BJ (cell line): ENCODE measurements at regions not wholly inside any gene's neighbourhood (a gene's known extent, or its start where the extent isn't known, plus 50 kb on each side); places are given as distances from the start of the nearest gene placed in this dataset.

Source experiments
- CTCF ChIA-PET: fragments of 350-600 bp; formaldehyde crosslinking; extraction: SDS; loops from one replicate; lab custom pipeline; 2021; ENCODE audit warnings: antibody characterized with exemption, inconsistent platforms; lab: Yijun Ruan, JAX
- POLR2A ChIA-PET: fragments of 300-600 bp; sonication (Branson Sonifier 250); formaldehyde crosslinking; extraction: SDS; loops from one replicate; lab custom pipeline; 2021; ENCODE audit warnings: antibody characterized with exemption; lab: Charles Lee
- DNase-seq: peaks from one replicate; pipeline ENCODE4 v3.0.0-alpha.2; 2011; ENCODE audit warnings: low read depth
- H3K27me3 ChIP-seq: 2 replicates; pipeline ENCODE4 v1.6.0; 2011; ENCODE audit warnings: low read length; ENCODE audit not compliant: control insufficient read depth, insufficient read depth
- H3K36me3 ChIP-seq: 2 replicates; pipeline ENCODE4 v1.5.1; 2011; ENCODE audit warnings: low read length; ENCODE audit not compliant: control insufficient read depth, insufficient read depth
- H3K4me3 ChIP-seq: 2 replicates; pipeline ENCODE4 v1.5.1; 2011; ENCODE audit warnings: low read depth, mild to moderate bottlenecking, control low read depth, low read length
- TF ChIP-seq, protein P1 (sequence below): IDR thresholded peaks from 2 replicates; pipeline ENCODE4 v1.5.1; 2011; ENCODE audit warnings: low read depth, mild to moderate bottlenecking, control low read depth, inconsistent platforms, low read length, moderate library complexity; ENCODE audit not compliant: insufficient read depth

DNA sequence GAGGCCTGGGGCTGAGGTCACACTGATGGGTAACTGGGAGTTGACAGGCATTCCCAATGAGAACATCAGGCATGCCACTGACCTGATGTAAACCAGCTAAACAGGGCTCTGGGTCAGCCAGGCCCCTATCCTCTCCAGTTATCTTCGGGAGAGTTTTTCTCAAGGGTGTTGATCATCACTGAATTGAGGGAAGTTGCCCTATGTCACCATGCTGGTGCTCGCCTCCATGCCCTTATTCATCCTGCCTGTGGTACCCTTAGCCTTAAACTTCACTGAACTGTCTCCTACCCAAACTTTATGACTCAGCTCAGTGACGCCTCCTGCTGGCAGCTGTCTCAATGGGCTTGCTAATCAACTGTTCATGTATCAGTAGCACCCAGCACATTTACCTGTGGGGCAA, 80.7 kb upstream of the TNR start:
- POLR2A ChIA-PET, result no interaction called here
- Histone ChIP-seq H3K4me3 (no peak overlapping the region), H3K36me3 (no peaks in the 10 kb centered on the region), H3K27me3 (no peaks in the 10 kb centered on the region)
- CTCF ChIA-PET, result no interaction called here
- no peak for DNase-seq
- TF ChIP-seq, protein P1, sequence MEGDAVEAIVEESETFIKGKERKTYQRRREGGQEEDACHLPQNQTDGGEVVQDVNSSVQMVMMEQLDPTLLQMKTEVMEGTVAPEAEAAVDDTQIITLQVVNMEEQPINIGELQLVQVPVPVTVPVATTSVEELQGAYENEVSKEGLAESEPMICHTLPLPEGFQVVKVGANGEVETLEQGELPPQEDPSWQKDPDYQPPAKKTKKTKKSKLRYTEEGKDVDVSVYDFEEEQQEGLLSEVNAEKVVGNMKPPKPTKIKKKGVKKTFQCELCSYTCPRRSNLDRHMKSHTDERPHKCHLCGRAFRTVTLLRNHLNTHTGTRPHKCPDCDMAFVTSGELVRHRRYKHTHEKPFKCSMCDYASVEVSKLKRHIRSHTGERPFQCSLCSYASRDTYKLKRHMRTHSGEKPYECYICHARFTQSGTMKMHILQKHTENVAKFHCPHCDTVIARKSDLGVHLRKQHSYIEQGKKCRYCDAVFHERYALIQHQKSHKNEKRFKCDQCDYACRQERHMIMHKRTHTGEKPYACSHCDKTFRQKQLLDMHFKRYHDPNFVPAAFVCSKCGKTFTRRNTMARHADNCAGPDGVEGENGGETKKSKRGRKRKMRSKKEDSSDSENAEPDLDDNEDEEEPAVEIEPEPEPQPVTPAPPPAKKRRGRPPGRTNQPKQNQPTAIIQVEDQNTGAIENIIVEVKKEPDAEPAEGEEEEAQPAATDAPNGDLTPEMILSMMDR, result no peak

DNA sequence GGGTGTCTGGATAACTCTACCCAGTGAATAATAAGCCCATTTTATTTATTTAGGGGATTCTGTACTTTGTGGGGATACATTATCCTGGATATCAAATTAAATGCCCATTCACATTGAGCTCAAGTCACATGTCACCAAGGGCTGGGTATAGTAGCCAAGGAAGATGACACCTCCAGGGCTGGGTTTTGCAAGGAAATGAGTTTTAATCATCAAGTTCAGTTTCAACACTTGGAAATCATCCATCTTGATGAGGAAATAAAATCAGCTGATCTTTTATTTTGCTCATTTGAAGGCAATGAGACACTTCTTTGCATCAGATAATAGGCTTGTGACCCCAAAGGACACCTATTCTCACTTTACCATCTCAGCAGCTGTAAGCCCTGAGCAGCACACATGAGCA, 80.0 kb upstream of the TNR start:
- Histone ChIP-seq H3K4me3 (no peak overlapping the region), H3K36me3 (no peaks in the 10 kb centered on the region), H3K27me3 (no peaks in the 10 kb centered on the region)
- DNase-seq, result no peak
- CTCF ChIA-PET, result no interaction called here
- TF ChIP-seq, protein P1, result no peak
- POLR2A ChIA-PET, result no interaction called here

DNA sequence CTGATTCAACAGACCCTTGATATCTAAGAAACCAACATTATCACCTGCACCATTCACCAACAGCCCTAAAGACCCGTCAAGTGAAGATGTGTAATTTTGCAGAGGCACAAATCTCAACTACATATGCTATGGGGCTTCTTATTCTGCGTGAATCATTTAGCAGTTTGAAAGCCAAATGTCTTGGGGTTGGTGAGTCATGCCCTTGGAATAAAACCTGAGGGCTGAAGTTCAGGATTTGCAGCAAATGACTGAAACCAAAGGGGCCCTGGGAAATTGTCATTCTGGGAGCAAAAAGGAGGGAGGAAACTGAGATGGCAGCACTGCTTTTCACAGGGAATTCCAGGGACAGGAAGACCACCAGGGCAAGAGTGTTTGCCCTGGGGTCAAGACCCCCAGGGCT, 79.2 kb upstream of the TNR start:
- no peaks in the 10 kb centered on the region for H3K36me3 ChIP-seq
- no peaks in the 10 kb centered on the region for H3K27me3 ChIP-seq
- DNase-seq, result no peak
- no peak overlapping the region for H3K4me3 ChIP-seq
- TF ChIP-seq, protein P1, result no peak
- ChIA-PET CTCF (no interaction called here), POLR2A (no interaction called here)

DNA sequence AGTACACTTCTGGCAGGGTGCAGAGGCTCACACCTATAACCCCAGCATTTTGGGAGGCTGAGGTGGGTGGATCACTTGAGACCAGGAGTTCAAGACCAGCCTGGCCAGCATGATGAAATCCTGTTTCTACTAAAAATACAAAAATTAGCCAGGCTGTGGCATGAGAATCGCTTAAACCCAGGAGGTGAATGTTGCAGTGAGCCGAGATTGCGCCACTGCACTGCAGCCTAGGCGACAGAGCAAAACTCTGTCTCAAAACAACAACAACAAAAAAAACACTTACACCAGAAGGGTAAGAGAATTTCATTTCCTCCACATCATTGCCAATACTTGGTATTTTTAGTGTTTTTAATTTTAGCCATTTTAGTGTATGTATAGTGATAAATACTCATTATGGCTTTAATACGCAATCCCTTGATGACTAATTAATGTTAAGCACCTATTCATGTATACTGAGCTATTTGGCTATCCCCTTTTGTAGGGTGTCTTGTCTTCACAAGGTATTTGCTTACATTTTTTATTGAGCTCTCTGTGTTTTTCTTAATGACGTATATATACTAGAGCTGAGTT, 77.1 kb upstream of the TNR start:
- Histone ChIP-seq H3K4me3 (no peak overlapping the region), H3K27me3 (no peaks in the 10 kb centered on the region), H3K36me3 (no peaks in the 10 kb centered on the region)
- TF ChIP-seq, protein P1, result no peak
- CTCF ChIA-PET, result no interaction called here
- no peak for DNase-seq
- POLR2A ChIA-PET, result no interaction called here

DNA sequence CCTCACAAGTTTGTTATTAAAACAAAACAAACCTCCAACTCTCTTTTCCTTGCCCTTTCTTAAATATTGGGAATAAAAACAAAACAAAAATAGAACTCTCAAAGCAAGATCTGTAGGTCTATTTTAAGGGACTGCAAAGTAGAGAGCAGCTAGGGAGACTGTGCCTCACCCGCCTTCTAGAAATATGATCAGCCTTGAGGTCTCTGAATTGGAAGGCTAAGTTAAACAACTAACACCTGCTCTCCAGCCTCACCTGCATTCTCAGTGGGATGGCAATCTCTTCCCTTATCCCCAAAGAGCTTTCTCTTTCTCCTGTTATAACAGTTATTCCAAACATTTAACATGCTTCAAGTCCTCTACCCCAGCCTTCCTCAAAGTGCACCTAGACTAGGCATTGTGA, 75.5 kb upstream of the TNR start:
- TF ChIP-seq, protein P1, result no peak
- no peak for DNase-seq
- CTCF ChIA-PET, result interaction anchor here (1.4 kb wide), 1 partner anchor 29 kb away, joined by 3 read pairs; no protein-coding TSS in a partner anchor

More for the DNA sequence above, 75.5 kb upstream of the TNR start:
- POLR2A ChIA-PET, result no interaction called here
- H3K27me3 ChIP-seq, result no peaks in the 10 kb centered on the region
- no peak overlapping the region for H3K4me3 ChIP-seq
- no peaks in the 10 kb centered on the region for H3K36me3 ChIP-seq
